Suprapubic skin (tissue), 4 donors: ENCODE measurements at regions not wholly inside any gene's neighbourhood (a gene's known extent, or its start where the extent isn't known, plus 50 kb on each side); places are given as distances from the start of the nearest gene placed in this dataset.
"Not testable (repeated sequence)": the region's sequence is repeated elsewhere in the genome, so short reads cannot be mapped to it uniquely, and the experiment has no call there.

ENCODE experiments used
- DNase-seq, 2 donors: peaks; one replicate each; pipeline ENCODE4 v3.0.0-alpha.2; 2019; ENCODE audit warnings: low spot score in 2 of 2
- H3K27ac ChIP-seq: fragments of 200-600 bp; sonication (generic); one replicate; pipeline ENCODE4 v1.5.1; 2019
- H3K27me3 ChIP-seq: fragments of 200-600 bp; sonication (generic); one replicate; pipeline ENCODE4 v1.5.1; 2019
- H3K36me3 ChIP-seq: fragments of 200-600 bp; sonication (generic); one replicate; pipeline ENCODE4 v1.5.1; 2019
- H3K4me1 ChIP-seq: fragments of 200-600 bp; sonication (generic); one replicate; pipeline ENCODE4 v1.5.1; 2019
- H3K4me3 ChIP-seq: fragments of 200-600 bp; sonication (generic); one replicate; pipeline ENCODE4 v1.5.1; 2019; ENCODE audit warnings: mild to moderate bottlenecking
- H3K9me3 ChIP-seq: fragments of 200-600 bp; sonication (generic); one replicate; pipeline ENCODE4 v1.5.1; 2019
- EP300 ChIP-seq: sonication (generic); formaldehyde crosslinking; IDR thresholded peaks from one replicate; pipeline ENCODE4 v1.6.1; 2017; ENCODE audit warnings: antibody characterized with exemption
- POLR2A ChIP-seq, 2 donors: fragments of 450-650 bp; IDR thresholded peaks; one replicate each; pipeline ENCODE4 v1.6.1; 2017; ENCODE audit warnings: antibody characterized with exemption in 2 of 2, mild to moderate bottlenecking in 2 of 2, moderate library complexity in 2 of 2
- POLR2AphosphoS5 ChIP-seq, 3 donors: sonication (generic); formaldehyde crosslinking; IDR thresholded peaks; one replicate each; pipeline ENCODE4 v1.6.1; 2017; ENCODE audit warnings: antibody characterized with exemption in 3 of 3
- WGBS: methylation state at CpG from one replicate; pipeline ENCODE4 v1.1.5; 2018; 5-methylcytosine and 5-hydroxymethylcytosine counted together
- TF ChIP-seq, protein P1 (sequence below), 2 donors: fragments of 200-600 bp in 1 of 2; fragments of 450-650 bp in 1 of 2; sonication (generic) in 1 of 2; IDR thresholded peaks; one replicate each; pipeline ENCODE4 v1.5.1; 2016 to 2019; ENCODE audit warnings: antibody characterized with exemption in 2 of 2, mild to moderate bottlenecking in 1 of 2, moderate library complexity in 1 of 2

DNA sequence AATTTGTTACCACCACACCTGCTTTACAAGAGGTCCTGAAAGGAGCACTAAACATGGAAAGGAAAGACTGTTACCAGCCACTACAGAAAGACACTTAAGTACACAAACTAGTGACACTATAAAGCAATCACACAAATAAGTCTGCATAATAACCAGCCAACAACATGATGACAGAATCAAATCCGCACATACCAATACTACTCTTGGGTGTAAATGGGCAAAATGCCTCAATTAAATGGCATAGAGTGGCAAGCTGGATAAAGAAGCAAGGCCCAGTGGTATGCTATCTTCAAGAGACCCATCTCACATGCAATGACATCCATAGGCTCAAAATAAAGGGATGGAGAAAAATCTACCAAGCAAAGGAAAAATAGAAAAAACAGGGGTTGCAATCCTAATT is 106.8 kb upstream of the PRR23C start:
- no peaks in the 10 kb centered on the region for H3K4me1 ChIP-seq
- no peak for DNase-seq
- 92% methylated on average over 1 of the region's 1 CpG for WGBS
- H3K4me3 ChIP-seq: no peak overlapping the region
- TF ChIP-seq POLR2AphosphoS5 (IDR thresholded peaks at IDR 0.05) (no peak), EP300 (no peak), POLR2A (IDR thresholded peaks at IDR 0.05) (no peak)
- TF ChIP-seq, protein P1, sequence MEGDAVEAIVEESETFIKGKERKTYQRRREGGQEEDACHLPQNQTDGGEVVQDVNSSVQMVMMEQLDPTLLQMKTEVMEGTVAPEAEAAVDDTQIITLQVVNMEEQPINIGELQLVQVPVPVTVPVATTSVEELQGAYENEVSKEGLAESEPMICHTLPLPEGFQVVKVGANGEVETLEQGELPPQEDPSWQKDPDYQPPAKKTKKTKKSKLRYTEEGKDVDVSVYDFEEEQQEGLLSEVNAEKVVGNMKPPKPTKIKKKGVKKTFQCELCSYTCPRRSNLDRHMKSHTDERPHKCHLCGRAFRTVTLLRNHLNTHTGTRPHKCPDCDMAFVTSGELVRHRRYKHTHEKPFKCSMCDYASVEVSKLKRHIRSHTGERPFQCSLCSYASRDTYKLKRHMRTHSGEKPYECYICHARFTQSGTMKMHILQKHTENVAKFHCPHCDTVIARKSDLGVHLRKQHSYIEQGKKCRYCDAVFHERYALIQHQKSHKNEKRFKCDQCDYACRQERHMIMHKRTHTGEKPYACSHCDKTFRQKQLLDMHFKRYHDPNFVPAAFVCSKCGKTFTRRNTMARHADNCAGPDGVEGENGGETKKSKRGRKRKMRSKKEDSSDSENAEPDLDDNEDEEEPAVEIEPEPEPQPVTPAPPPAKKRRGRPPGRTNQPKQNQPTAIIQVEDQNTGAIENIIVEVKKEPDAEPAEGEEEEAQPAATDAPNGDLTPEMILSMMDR (IDR thresholded peaks at IDR 0.05): no peak
- H3K27me3 ChIP-seq: no peaks in the 10 kb centered on the region
- no peaks in the 10 kb centered on the region for H3K36me3 ChIP-seq
- H3K27ac ChIP-seq: no peak overlapping the region
- no peaks in the 10 kb centered on the region for H3K9me3 ChIP-seq

- H3K36me3 ChIP-seq, DNase-seq, H3K4me3 ChIP-seq, H3K27me3 ChIP-seq, H3K9me3 ChIP-seq, H3K4me1 ChIP-seq, H3K27ac ChIP-seq: not testable (repeated sequence)
Observed at GRCh38 chr3:139153434-139153833, 108.7 kb upstream of the PRR23C start.

- Histone ChIP-seq H3K36me3 (no peaks in the 10 kb centered on the region), H3K4me1 (no peaks in the 10 kb centered on the region), H3K9me3 (no peaks in the 10 kb centered on the region), H3K27me3 (no peaks in the 10 kb centered on the region), H3K4me3 (no peak overlapping the region), H3K27ac (no peak overlapping the region)
- WGBS: 81% methylated on average over 9 of the region's 10 CpGs
- TF ChIP-seq POLR2AphosphoS5 (IDR thresholded peaks at IDR 0.05) (no peak), POLR2A (IDR thresholded peaks at IDR 0.05) (no peak), EP300 (no peak)
- TF ChIP-seq, protein P1 (IDR thresholded peaks at IDR 0.05): no peak
- no peak for DNase-seq
Observed at GRCh38 chr3:139157161-139157932, 112.7 kb upstream of the PRR23C start.

GRCh38 chr3:139159356-139159755 is 114.7 kb upstream of the PRR23C start:
- no peaks in the 10 kb centered on the region for H3K27me3 ChIP-seq
- no peaks in the 10 kb centered on the region for H3K9me3 ChIP-seq
- 68% methylated on average over 3 of the region's 3 CpGs for WGBS
- H3K27ac ChIP-seq: no peak overlapping the region
- no peaks in the 10 kb centered on the region for H3K4me1 ChIP-seq
- no peak for DNase-seq
- H3K4me3 ChIP-seq: no peak overlapping the region
- no peak for TF ChIP-seq POLR2A (IDR thresholded peaks at IDR 0.05)
- TF ChIP-seq EP300: no peak
- TF ChIP-seq, protein P1 (IDR thresholded peaks at IDR 0.05): no peak
- TF ChIP-seq POLR2AphosphoS5 (IDR thresholded peaks at IDR 0.05): no peak
- H3K36me3 ChIP-seq: no peaks in the 10 kb centered on the region

GRCh38 chr3:139173372-139174108 is 128.8 kb upstream of the PRR23C start:
- Histone ChIP-seq H3K36me3 (no peaks in the 10 kb centered on the region), H3K4me3 (peak overlapping the region; percentile 41), H3K9me3 (peaks cover 3% of the 10 kb centered on the region), H3K27ac (peak overlapping the region; percentile 42), H3K27me3 (no peaks in the 10 kb centered on the region), H3K4me1 (peaks cover 16% of the 10 kb centered on the region)
- DNase-seq: no peak
- no peak for TF ChIP-seq POLR2AphosphoS5 (IDR thresholded peaks at IDR 0.05)
- no peak for TF ChIP-seq EP300
- TF ChIP-seq, protein P1 (IDR thresholded peaks at IDR 0.05): no peak
- 24% methylated on average over 9 of the region's 9 CpGs for WGBS
